Epithelial cell of esophagus (primary cell): ENCODE measurements at regions not wholly inside any gene's neighbourhood (a gene's known extent, or its start where the extent isn't known, plus 50 kb on each side); places are given as distances from the start of the nearest gene placed in this dataset.

Experiments used
- DNase-seq: peaks from one replicate; pipeline ENCODE4 v3.0.0; 2010; ENCODE audit warnings: low read depth
- H3K4me3 ChIP-seq: 2 replicates; pipeline ENCODE4 v1.5.1; 2011; ENCODE audit warnings: mild to moderate bottlenecking, low read length, control low read depth
- CTCF ChIP-seq: IDR thresholded peaks from 2 replicates; pipeline ENCODE4 v1.5.1; 2011; ENCODE audit warnings: low read depth, mild to moderate bottlenecking, low read length, control low read depth, inconsistent platforms; ENCODE audit not compliant: insufficient read depth; ENCODE audit errors: missing control alignments

GRCh38 chr9:32855752-32856151 lies 72.4 kb downstream of the TMEM215 start:
- no peak for TF ChIP-seq CTCF

GRCh38 chr9:32863291-32863690 lies 80.0 kb downstream of the TMEM215 start:
- no peak for TF ChIP-seq CTCF
- no peak for DNase-seq
- no peak overlapping the region for H3K4me3 ChIP-seq

More at GRCh38 chr9:32855752-32856151, 72.4 kb downstream of the TMEM215 start:
- no peak overlapping the region for H3K4me3 ChIP-seq
- DNase-seq: no peak

- no peak overlapping the region for H3K4me3 ChIP-seq
- no peak for TF ChIP-seq CTCF
- no peak for DNase-seq
Observed at GRCh38 chr9:32864971-32865370, 81.6 kb downstream of the TMEM215 start.

- TF ChIP-seq CTCF: no peak
- H3K4me3 ChIP-seq: no peak overlapping the region
- no peak for DNase-seq
Observed at GRCh38 chr9:32866273-32866672, 82.9 kb downstream of the TMEM215 start.

DNA sequence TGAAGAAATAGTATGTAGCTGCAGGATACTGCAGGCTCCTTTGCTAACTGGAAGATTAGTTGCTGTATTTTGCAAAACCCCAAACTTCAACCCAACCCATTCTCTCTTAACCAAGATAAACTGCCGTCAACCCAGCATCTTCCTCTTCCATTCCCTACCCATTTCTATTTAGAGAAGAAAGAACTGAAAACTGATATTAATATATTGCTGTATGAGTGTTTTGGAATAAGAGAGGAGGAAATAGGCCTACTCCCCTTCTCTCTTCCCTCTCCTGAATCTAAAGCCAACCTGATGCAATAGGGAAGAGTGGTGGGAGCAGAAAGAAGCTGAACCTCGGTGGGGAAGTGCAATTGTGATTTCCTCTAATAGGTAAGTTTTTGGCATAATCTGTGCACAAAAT lies 83.7 kb downstream of the TMEM215 start:
- TF ChIP-seq CTCF: no peak
- H3K4me3 ChIP-seq: no peak overlapping the region
- DNase-seq: no peak

GRCh38 chr9:32867601-32868204 lies 84.4 kb downstream of the TMEM215 start:
- DNase-seq: no peak
- no peak for TF ChIP-seq CTCF
- H3K4me3 ChIP-seq: no peak overlapping the region

DNA sequence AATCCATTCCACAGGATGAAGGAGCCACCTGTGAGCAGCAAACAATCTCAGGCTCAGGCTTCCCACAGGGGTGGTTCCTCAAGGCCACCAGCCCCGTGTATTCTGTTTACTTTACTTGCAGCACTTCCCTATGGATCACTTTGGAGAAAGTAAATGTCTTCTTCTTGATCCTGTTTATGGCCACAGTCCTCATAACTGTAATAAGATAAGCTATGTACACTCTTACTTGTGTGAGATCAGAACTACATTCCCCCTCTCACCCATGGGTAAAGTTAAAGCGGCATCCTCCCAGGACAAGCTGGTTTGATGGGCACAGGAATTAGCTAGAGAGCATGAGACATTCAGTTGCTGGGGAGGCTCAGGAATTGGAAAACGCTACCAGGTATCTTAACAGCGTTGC lies 86.1 kb downstream of the TMEM215 start:
- DNase-seq: no peak
- H3K4me3 ChIP-seq: no peak overlapping the region
- TF ChIP-seq CTCF: no peak
